HG02759 (cell line): ENCODE measurements at regions not wholly inside any gene's neighbourhood (a gene's known extent, or its start where the extent isn't known, plus 50 kb on each side); places are given as distances from the start of the nearest gene placed in this dataset.

ENCODE experiments used
- ATAC-seq: cut with Tn5 transposase; IDR thresholded peaks from one replicate; pipeline ENCODE4 v1.9.1; 2021; ENCODE audit warnings: mild to moderate bottlenecking, moderate library complexity; ENCODE audit not compliant: unreplicated experiment

GRCh38 chr1:80961464-80962190 lies 839.1 kb upstream of the ADGRL2 start:
- ATAC-seq, result no peak

- no peak for ATAC-seq
Measured at GRCh38 chr1:80933346-80933745, 867.4 kb upstream of the ADGRL2 start.

DNA sequence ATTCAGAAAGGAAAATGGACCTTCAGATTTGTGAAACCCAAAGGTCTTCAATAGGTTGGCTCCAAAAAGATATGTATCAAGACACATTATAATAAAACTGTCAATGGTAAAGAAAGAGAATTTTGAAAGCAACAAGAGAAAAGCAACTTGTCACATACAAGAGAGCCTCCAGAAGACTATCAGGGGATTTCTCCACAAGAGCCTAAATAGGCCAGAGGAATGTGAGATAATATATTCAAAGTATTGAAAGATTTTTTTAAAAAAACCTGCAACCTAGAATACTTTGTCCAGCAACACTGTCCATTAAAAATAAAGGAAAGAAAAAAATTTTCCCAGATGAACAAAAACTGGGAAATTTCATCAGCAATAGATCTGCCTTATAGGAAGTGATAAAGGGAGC lies 869.6 kb upstream of the ADGRL2 start:
- ATAC-seq, result no peak

DNA sequence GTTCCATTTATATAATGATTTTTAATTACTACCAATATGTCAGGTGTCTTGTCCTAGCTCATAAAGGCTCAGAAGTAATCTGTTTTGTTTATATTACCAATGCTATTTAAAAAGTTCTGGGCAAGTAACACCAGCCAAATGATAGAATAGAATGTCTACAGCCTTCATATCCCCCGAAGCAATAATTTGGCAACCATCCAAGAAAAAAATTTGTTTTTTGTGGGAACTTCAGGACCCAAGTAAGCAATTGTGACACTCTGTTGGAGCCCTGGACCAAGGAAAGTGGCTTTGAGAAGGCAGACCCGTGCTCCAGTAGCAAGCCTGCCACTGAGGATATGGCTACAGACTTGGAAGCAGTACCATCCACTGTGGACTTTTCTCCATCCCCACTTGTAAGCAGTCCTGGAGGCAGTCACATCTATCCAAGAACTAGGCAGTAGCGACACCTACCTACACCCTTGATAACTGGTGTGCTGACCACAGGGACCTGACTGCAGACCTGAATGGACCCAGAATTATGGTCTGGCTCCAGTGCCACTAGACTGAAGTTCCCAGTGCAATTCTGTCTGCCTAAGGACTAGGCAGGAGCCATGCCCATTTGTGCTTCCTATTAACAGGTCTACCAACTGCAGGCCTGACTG lies 870.7 kb upstream of the ADGRL2 start:
- ATAC-seq, result no peak

DNA sequence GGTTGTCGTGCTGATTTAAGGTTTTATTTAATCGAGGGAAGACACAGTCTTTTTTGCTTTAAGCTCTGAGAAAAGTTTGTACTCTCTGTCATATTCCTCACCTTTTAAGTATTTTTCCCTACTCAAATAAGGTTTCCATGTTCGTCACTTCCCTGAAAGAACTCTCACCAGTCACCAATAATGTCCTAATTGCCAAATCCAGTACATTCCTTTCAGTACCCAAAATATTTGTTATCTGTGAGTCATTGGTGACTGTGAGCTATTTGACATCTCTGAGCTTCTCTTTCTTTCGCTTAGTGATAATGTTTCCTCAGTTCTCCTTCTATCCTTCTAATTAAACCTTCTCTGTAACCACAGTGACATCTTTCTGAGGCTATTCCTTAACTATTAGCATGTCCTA lies 874.2 kb upstream of the ADGRL2 start:
- no peak for ATAC-seq

DNA sequence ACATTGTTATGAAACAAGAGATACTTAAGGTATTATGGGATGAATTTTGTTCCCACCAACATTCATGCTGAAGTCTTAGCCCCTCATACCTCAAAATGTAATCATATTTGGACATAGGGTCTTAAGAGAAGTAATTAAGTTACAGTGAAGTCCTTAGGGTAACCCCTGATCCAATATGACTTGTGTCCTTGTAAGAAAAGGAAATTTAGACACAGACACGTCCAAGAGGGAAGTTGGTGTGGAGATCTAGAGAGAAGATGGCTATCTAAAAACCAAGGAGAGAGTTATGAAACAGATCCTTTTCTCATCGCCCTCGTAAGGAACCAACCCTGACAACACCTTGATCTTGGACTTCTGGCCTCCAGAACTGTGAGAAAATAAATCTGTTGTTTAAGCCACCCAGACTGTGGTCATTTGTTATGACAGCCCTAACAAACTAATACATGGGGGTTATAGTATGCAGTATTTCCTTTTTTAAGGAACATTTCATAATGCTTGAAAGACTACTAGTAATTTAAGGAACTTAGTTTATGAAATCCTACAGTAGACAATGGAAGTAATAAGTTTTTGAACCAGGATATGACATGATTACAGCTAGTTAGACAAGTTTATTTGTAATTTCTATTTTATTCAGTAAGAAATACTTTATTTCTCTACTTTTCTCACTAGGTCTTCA lies 875.5 kb upstream of the ADGRL2 start:
- no peak for ATAC-seq

GRCh38 chr1:80924290-80924689 lies 876.4 kb upstream of the ADGRL2 start:
- no peak for ATAC-seq

DNA sequence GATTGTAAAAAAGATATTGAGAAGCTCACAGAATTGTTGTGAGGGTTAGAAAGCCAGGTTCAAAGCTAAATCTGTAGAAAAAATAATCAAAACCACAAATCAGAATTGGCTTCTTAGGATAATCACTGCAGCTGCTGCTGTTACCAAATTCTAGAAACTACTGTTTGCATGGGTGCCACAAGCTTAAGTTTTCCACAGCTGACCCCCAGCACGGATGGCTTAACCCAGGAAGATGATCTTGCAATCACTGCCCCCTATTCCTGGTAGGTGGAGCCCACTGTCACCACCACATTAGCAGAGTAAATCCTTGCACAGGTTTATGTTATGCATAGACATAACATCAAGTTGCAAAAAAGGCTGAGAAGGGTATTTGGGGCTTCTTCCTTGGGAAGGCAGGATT lies 877.8 kb upstream of the ADGRL2 start:
- ATAC-seq, result no peak

DNA sequence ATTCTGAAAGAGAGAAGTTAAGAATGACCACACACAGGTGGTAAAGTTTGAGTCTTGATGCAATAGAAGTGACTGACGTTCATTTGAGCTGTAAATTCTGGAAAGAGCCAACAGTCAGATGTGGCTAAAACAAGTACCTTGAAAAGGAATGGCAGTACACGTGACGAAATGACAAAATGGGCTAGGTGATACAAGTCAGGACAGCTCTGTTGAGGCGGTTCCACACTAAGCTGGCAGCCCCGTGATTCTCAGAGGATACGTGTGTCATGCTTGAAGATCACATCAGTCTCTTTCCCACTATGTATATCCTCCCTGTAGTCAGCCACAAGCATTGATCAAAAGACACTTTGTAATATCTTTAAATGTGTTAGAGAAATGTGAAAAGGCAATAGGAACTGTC lies 881.3 kb upstream of the ADGRL2 start:
- ATAC-seq, result no peak

DNA sequence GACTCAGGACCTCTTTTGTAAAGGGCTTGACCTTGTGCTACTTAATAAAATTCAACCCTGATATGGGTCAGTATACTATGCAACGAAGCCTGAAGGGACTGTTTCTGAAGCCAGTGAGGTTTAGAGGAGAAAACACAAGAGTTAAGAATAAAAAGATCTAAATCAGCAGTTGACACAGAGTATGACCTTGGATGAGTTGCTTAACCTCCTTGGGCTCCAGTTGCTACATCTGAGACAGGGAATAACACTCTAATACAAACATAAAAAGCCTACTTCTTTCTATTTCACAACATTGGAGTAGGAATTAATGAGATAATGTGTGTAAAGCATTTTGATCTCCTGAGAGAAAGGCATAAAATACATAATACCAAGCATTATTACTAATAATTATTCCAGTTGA lies 882.4 kb upstream of the ADGRL2 start:
- ATAC-seq, result no peak

GRCh38 chr1:80917826-80918225 lies 882.9 kb upstream of the ADGRL2 start:
- ATAC-seq, result no peak

DNA sequence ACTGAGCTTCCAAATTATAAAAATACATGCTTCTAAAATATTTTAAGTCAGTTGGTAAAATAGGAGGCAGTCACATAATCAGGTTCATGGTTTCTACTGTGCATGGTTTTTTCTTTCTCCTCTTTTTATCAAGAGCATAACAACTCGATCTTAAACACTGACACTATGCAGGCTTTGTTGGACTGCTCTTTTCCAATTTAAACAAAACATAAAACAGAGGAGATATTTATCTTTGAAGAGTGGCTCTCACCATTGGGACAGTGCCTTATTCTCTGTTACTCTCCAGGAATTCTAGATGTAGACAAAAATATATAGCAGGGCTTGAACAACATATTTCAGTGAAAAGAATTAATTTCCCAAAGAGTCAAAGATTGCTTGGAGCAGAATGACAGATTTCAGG lies 883.5 kb upstream of the ADGRL2 start:
- no peak for ATAC-seq

DNA sequence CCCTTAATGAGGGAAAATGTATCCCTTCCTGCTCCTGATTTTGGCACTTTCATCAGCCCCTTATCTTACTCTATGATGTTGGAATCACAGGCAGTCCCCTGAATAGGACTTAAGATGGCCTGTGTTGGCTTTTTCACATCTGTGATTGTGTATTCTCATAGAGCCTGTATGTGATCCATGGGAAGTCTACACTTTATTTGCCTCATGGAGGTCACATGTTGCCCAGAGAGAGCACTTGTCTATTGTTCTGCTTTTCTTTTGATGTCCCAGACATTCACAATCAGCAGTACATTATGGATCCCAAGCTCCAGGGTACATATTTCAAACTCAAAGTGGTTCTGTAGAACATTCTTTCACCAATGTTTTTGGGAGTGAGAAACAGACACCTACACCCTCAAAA lies 885.2 kb upstream of the ADGRL2 start:
- no peak for ATAC-seq

DNA sequence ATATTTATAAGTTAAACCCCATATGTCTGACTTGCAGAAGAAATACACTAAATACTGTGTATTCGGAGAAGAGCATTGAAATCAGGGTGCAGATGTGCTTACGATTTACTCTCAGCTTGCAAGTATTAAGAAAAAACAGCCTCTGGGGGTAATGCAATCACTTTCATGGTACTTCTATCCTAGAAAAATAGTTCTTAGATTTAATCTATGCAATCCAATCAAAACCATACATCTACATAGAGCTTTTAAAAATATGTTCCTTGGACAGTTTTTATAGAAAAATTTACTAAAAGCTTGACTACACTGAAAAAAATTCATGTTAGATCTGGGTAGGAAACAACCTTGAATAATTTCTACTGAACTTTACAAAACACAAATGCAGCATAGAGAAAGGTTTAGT lies 890.3 kb upstream of the ADGRL2 start:
- ATAC-seq, result no peak

GRCh38 chr1:80909172-80909784 lies 891.5 kb upstream of the ADGRL2 start:
- no peak for ATAC-seq

GRCh38 chr1:80896781-80897356 lies 903.9 kb upstream of the ADGRL2 start:
- no peak for ATAC-seq

- no peak for ATAC-seq
Measured at GRCh38 chr1:80894921-80895320, 905.8 kb upstream of the ADGRL2 start.

DNA sequence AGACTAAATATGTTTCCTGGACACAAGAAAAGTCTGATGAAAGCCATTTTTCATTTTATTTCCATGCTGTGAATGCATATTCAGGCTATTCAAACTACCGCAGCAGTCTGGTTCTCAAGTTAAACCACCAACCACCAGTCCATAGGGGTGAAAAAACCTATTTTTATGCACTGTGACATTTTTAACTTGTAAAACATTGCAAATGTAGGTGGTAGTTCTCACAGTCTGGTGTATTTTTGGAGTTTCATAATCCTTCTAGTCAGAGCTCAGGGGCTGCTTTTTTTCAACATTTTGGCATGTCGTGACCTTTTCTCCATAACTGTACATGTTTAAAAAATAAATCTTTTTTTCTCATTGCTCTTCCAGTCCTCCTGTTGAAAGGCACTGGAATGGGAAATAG lies 907.6 kb upstream of the ADGRL2 start:
- no peak for ATAC-seq

GRCh38 chr1:80892539-80892938 lies 908.2 kb upstream of the ADGRL2 start:
- ATAC-seq, result no peak

GRCh38 chr1:80891871-80892270 lies 908.9 kb upstream of the ADGRL2 start:
- ATAC-seq, result no peak

DNA sequence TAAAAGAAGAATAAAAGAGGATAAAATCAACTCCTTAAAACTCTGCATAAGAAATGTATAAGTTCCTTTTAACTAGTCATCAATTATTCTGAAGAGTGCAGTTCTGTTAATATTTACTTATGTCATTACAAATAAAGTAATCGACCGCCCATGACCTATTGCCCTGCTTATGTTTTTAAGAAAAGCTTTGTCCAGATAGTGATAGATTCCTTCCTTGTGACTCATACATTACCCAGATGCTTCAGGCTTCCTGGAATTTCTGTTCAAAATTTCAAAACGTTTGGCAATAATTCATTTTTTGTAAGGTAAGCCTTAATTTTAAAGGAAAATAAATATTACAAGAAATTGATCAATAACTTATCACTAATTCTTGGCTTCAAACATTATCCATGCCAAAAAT lies 918.2 kb upstream of the ADGRL2 start:
- ATAC-seq, result no peak

- no peak for ATAC-seq
Measured at GRCh38 chr1:80878343-80878742, 922.4 kb upstream of the ADGRL2 start.
